GM18870 (cell line): ENCODE measurements at regions not wholly inside any gene's neighbourhood (a gene's known extent, or its start where the extent isn't known, plus 50 kb on each side); places are given as distances from the start of the nearest gene placed in this dataset.
A peak's percentile ranks its signal among the peaks of the same experiment; 100 is the strongest.
"Not testable (repeated sequence)": the region's sequence is repeated elsewhere in the genome, so short reads cannot be mapped to it uniquely, and the experiment has no call there.

ENCODE experiments used
- ATAC-seq: cut with Tn5 transposase; IDR thresholded peaks from one replicate; pipeline ENCODE4 v1.9.1; 2021; ENCODE audit warnings: moderate library complexity; ENCODE audit not compliant: unreplicated experiment

DNA sequence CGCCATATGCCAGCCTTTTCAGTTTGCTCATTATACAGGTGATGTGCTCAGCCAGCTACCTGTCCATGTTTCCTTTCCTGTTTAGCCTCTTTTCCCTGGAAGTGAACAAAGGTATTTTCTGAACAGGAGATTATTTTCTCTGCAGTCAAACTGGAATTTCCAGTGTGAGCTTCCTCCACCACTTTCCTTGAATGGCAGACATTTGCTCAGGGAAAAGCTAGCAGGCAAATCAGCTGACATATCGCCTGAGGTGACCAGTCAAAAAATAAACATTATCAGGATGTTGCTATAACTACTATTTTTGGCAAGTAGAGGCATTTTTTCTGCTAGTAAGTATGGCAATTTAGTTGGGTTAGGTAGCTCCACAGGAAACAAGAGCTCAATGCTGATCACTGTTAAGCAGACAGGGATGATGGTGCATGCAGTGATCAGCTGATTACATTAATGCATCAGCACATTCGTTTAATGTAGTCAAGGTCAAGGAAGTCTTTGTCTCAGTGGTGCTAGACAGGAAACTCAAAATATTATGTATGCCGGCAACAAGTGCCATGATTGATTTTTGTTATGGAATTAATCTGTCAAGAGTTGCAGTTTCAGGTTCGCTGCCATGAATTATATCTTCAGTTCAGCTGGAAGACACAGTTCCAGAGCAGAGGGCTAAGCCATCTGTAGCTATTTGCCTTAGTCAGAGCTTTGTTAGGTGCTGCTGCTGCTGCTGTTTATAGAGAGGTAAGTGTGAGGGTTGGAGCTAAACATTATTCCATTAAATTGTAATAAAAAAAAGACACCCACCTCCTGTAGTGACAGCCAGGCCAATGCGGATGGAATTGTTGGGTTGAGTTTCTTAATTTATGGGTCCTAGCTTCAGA, 179.7 kb upstream of the ST6GALNAC5 start:
- no peak for ATAC-seq

DNA sequence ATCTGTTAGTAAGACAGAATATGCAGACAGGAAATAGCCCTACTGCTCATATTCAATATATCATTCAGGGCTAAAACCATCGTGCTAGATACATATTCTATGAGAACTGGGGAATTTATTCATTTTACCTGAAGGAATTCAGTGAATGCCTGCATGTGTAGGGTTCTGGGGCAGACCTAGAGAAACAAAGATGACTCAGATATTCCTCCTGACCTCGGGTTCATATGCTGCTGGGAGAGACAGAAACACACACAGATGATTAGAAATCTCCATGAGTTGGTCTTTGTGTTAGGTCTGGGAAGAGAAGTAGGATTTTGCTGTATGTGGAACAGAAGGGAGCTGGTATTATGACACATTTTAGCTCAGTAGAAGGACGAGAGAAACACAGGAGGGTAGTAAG, 176.5 kb upstream of the ST6GALNAC5 start:
- no peak for ATAC-seq

DNA sequence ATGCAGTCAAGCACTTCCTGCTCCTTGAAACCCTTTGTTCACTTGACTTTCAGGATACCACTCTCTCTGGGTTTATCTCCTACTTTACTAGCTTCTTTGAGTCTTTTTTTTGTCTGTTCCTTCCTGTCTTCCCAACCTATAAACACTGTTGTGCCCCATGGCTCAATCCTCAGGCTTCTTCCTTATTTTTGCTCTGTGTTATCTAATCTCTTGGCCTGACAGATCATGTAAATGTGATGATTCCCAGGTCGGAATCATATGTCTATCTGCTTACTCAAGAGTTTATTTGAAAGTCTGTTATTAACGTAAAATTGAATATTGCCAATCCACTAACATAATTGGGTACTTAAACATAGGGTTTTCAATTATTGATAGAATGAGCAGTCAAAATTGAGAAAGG, 171.7 kb upstream of the ST6GALNAC5 start:
- ATAC-seq = no peak

DNA sequence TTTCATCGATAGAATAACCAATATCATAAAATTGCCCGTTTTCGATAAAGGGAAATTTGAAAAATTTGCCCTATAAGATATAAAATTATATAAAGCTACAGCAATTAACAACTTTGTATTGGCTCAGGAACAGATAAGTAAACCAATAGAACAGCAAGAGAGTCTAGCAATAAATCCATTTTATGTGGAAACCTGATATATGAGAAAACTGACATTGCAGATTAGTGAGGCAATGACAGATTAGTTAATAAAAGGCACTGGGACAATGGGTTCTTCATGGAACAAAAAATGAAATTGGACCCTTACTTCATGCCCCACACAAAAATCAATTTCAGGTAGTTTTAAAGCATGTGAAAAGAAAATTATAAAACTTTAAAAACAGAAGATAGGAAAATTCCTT, 169.9 kb upstream of the ST6GALNAC5 start:
- ATAC-seq = no peak

DNA sequence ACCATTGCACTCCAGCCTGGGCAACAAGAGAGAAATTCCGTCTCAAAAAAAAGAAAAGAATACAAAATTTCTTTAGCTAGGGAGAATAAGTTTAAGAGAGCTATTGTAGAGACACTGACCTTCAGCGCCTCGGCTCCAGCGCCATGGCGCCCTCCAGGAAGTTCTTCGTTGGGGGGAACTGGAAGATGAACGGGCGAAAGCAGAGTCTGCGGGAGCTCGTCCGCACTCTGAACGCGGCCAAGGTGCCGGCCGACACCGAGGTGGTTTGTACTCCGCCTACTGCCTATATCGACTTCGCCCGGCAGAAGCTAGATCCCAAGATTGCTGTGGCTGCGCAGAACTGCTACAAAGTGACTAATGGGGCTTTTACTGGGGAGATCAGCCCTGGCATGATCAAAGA, 167.6 kb upstream of the ST6GALNAC5 start:
- ATAC-seq = not testable (repeated sequence)

DNA sequence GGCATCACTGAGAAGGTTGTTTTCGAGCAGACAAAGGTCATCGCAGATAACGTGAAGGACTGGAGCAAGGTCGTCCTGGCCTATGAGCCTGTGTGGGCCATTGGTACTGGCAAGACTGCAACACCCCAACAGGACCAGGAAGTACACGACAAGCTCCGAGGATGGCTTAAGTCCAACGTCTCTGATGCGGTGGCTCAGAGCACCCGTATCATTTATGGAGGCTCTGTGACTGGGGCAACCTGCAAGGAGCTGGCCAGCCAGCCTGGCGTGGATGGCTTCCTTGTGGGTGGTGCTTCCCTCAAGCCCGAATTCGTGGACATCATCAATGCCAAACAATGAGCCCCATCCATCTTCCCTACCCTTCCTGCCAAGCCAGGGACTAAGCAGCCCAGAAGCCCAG, 167.1 kb upstream of the ST6GALNAC5 start:
- ATAC-seq = not testable (repeated sequence)

DNA sequence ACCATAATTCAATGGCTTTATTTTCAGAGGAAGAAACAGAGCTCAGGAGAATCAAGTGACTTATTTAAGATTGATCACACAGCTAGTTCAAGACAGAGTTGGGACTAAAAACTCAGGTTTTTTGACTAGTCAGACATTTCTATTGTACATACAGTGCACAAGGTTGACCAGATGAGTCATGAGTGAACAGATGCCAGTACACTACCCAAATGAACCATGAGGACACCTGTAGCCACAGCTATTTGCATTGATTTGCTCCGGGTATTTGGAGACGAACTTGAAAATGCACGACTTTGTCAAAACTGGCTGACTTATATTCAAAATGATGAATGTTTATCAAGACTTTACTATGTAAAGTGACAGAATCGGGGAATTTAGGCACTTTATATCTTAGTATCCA, 161.7 kb upstream of the ST6GALNAC5 start:
- ATAC-seq = no peak

DNA sequence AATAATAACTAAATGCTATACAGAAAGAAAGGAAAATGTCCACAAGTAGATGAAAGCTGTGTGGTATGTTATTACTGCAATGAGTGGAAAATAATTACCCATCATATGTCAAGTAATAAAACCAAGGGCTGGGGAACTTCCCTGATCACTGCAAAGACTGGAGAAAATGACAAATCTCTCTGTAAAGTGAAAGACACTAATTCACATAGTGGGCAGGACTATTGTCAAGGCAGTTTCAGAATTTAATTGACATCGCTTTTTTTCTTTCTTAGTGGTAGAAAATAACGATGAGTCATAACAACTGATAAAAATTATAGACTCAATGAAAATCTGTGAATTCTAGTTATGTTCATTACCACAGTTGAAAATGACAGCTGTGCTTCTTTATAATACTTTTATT, 153.7 kb upstream of the ST6GALNAC5 start:
- peak; percentile 76 for ATAC-seq

DNA sequence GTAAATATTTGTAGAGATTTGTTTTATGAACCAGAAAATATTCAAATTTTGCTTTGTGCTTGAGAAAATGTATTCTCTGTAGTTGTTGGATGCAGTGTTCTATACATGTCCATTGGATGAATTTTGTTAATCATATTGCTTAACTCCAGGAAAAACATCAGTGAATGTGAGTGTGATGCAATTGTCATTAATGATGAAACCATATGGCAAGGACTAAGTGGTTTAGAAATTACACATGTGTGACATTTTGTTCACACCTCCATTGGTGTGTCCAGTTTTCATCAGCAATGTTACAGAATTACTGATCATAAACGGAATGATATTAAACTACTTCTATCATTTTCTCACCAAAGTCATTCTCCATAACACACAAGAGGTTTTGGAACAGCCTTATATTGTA, 151.8 kb upstream of the ST6GALNAC5 start:
- ATAC-seq = no peak

DNA sequence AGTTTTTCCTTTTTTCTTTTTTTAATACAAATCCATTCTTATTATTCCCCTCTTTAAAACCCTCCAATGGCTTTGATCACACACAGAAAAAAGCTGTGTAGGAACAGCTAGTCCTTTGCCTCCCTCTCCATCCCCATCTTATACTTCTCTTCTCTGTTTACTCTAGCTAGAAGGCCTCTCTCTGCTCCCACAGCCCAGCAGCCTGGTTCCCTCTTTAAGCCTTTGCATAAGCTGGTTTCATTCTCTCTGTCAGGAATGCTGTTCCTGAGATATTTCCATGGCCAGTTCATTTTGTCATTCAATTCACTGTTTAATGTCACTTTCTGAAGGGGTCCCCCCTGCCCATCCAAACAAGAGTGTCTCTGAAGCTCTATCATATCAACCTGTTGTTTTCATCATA, 143.3 kb upstream of the ST6GALNAC5 start:
- ATAC-seq = no peak

DNA sequence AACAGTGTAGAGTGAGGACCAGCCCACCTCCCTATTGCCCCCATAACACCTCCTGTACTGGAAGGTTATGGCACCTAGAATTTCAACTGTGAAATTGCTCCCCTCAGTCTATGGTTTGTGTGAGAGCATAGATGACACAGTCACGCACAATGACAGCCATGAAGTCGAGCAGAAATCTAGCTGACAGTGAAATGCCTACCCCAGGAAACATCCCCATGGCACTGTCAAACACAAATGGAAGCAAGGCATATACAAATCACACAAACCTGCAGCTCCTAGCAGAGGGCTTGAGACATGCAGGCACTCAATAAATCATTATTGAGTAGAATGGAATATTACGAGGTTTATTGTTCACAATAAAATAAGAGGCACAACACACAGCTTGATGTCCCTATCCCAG, 142.5 kb upstream of the ST6GALNAC5 start:
- no peak for ATAC-seq

DNA sequence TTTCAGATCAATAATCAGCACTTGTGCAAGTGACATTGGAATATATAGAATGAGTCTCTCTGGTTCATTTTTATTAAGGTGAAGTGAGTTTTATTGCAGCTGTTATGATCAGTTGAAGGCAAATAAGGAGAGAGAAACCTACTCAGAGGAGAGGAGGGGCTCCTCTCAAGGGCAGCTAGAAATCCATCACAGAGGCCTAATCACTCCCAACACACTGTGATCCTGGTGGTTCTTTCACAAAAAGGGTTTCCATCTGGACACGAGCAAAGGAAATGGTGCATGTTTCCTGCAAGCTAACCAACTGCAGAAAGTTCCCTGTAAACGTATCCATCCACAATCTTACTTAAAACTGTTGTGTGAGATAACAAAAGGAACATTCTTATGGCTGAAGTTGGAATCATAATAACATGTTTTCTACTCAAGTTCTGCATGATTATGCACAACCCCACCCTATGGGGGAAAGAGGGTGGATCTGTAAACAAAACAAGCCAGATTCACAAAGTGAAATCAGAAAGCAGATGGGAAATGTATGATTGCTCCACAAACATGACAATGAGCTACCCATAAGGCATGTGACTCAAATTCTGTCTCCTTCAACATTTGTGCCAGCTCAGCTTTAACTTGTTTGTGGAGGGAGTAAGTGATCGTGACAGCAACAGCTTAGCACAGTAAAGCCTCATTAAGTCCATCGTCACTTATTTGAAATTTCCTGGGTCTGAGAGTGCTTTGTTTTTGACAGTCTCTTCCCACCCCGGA, 141.2 kb upstream of the ST6GALNAC5 start:
- ATAC-seq = no peak

DNA sequence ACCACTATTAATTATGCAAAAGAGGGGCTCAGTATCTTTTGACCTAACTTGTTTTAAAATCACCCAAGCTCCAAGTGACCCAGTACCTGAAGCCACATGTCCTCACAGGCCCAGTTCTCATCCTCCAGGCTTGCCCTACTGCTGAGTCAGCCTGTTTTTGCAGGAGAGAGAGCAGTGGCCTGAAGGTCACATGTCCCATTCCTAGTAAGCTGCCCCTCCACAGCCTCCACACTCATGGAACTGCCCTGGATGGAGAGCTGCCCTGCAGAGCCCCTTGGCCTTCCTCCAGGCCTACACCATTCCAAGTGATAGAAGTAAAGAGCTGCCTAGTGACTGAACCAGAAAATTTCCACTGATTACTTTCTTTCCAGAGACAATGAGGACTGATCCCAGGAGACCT, 139.8 kb upstream of the ST6GALNAC5 start:
- no peak for ATAC-seq

DNA sequence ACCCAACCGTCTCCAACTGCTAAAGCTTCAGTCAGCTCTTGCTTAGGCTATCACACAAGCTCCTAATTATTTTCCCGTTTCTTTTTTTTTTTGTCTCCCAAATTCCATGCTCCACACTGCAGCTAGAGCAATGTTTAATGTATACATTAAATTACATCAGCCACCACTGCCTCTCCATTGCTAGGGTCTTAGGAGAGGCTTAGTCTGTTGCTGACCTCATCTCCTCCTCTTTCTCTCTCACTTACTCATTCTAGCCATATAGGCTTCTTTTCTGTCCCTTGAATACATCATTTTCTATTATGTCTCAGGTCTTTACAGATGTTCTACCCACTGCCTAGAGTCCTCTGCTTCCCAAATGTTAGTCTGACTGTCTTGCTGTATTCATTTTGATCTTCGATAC, 138.1 kb upstream of the ST6GALNAC5 start:
- no peak for ATAC-seq

DNA sequence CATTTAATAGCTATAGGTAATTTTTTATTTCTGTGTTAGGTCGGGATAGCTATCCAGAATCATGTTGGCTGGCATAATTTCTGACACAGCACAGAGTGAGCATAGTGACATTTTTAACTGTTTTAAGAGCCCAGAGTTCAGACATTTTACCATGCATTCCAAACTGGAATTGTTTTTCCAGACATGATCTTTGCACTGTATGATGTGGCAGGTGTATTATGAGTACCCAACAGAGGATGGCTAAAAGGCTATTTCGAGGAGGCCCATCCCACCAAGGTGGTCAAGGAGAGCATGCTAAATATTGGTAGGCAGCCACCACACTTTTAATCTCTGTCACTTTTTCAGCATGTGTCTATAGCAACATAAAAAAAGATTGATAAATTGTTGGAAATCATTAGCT, 137.3 kb upstream of the ST6GALNAC5 start:
- no peak for ATAC-seq

DNA sequence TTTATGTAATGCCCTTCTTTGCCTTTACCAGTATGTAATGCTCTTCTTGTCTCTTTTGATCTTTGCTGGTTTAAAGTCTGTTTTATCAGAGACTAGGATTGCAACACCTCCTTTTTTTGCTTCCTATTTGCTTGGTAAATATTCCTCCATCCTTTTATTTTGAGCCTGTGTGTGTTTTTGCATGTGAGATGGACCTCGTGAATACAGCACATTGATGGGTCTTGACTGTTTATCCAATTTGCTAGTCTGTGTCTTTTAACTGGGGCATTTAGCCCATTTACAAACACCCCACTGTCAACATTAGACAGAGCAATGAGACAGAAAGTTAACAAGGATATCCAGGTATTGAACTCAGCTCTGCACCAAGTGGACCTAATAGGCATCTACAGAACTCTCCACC, 128.9 kb upstream of the ST6GALNAC5 start:
- not testable (repeated sequence) for ATAC-seq

DNA sequence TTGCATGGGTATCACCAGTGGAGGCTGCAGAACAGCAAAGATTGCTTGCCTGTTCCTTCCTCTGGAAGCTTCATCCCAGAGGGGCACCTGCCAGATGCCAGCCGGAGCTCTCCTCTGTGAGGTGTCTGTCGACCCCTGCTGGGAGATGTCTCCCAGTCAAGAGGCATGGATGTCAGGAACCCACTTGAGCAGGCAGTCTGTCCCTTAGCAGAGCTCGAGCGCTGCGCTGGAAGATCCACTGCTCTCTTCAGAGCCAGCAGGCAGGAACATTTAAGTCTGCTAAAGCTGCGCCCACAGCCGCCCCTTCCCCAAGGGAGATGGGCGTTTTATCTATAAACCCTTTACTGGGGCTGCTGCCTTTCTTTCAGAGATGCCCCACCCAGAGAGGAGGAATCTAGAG, 126.3 kb upstream of the ST6GALNAC5 start:
- not testable (repeated sequence) for ATAC-seq

DNA sequence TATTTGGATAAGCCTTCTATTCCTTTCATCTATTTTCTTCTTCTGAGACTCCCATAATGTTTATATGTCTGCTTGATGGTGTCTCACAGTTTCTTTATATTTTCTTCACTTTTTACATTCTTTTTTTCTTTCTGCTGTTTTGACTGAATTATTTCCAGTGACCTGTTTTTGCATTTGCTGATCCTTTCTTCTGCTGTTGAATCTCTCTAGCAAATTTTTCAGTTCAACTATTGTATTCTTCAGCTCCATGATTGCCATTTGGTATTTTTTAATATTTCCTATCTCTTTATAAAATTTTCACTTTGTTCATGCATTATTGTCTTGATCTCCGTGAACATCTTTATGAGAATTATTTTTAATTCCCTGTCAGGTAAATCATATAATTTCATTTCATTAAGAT, 122.3 kb upstream of the ST6GALNAC5 start:
- ATAC-seq = no peak

DNA sequence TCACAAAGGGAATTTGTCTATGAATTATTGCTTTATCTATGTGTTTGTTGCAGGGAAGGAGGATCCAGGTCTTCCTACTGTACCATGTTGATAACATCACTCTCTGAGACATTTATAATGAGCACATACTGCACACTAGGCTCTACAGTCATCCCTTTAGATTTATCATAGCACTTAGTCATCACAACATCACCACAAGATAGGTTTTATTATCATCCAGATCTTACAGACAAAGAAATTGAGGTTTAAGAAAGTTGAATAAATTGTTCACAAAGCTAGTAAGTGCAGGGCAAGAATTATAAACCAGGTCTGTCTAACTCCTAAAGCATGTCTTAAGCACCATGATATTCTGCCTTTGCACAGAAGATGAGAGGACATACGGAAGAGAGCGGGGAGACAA, 121.1 kb upstream of the ST6GALNAC5 start:
- no peak for ATAC-seq

DNA sequence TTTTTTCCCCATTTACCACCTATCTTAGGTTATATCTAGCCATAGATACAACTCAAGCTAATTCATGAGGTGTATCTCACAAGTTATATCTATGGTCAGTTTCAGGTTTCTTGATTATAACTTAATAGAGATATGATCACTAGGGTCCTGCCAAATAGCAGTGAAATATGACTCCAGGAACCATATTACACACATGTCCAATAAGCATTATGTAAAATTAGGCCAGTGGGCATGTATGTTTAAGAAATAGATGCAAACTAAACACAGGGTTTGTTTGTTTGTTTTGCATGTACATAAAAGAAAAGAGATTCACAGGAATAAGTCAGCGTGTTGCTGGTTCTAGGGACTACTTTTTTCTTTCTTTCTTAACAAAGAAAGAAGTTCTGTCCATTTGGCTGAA, 112.5 kb upstream of the ST6GALNAC5 start:
- no peak for ATAC-seq

DNA sequence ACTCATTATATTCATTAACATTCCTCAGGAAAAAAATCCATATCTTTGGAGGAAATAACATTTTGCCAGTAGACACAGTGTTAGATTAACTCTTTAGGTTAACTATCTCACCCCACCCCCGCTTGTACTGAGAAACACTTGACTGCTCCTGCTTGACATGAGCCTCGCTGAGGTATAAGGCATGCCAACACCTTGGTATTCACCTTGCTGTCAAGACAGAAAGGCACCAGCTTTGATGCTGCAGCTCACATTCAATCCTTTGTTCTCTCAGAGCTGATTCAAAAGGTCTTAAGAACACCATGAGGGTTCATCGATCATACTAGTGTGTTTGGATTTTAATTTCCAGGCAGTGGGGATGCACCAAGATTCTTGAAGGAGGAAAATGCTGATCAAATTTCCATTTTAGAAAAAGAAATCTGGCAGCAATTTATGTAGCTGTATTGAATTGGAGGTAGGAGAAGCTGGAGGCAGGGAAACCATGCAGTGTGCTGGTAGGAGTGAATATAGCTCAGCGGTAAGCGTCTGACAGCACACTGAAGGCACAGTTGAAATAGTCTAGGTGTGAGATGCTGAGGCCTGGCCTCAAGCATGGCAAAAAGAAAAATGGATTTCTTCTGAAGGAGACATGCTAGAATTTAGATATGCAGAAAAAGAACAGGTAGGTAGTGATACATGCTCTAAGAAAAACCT, 108.0 kb upstream of the ST6GALNAC5 start:
- ATAC-seq = no peak

DNA sequence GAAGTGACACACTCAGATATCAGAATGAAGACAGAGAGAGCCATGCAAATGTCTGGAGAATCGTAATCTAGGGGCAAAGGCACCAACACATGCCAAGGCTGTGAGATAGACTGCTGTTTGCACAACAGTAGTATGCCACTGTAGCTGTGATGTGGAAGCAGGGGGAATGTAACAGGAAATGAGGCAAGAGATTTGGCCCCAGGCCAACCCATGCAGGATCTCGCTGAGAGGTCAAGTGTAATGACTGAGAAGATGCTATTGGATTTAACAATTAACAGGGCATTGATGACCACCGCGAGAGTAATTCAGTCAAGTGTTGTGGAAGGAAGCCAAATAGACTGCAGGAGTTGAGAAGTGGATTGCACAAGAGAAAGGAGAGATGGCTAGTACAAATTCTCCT, 107.3 kb upstream of the ST6GALNAC5 start:
- ATAC-seq = no peak
